DOHH2 (cell line): ENCODE measurements at regions not wholly inside any gene's neighbourhood (a gene's known extent, or its start where the extent isn't known, plus 50 kb on each side); places are given as distances from the start of the nearest gene placed in this dataset.

Source experiments
- H3F3A ChIP-seq: fragments of 200-600 bp; sonication (generic), shearing (Covaris generic); 2 replicates; pipeline ENCODE4 v1.6.0; 2016; ENCODE audit warnings: antibody characterized with exemption, mild to moderate bottlenecking; ENCODE audit not compliant: control insufficient read depth, insufficient read depth
- H3K27ac ChIP-seq: fragments of 200-600 bp; sonication (generic); 2 replicates; pipeline ENCODE4 v1.5.1; 2014; ENCODE audit warnings: low read depth, mild to moderate bottlenecking, low read length, moderate library complexity
- H3K27me3 ChIP-seq: fragments of 200-600 bp; sonication (generic); 2 replicates; pipeline ENCODE4 v1.6.1; 2014; ENCODE audit warnings: mild to moderate bottlenecking, low read length, mixed read lengths; ENCODE audit not compliant: control insufficient read depth
- H3K36me3 ChIP-seq: fragments of 200-600 bp; sonication (generic); 2 replicates; pipeline ENCODE4 v1.6.1; 2014; ENCODE audit warnings: mild to moderate bottlenecking, low read length, moderate library complexity, mixed read lengths; ENCODE audit not compliant: control insufficient read depth
- H3K4me1 ChIP-seq: fragments of 200-600 bp; sonication (generic); 2 replicates; pipeline ENCODE4 v1.6.1; 2014; ENCODE audit warnings: mild to moderate bottlenecking, low read length, mixed read lengths; ENCODE audit not compliant: control insufficient read depth
- H3K4me2 ChIP-seq: fragments of 200-600 bp; sonication (generic); 2 replicates; pipeline ENCODE4 v1.6.0; 2014; ENCODE audit warnings: mild to moderate bottlenecking, low read length, moderate library complexity
- H3K4me3 ChIP-seq: fragments of 200-600 bp; sonication (generic); 2 replicates; pipeline ENCODE4 v1.5.1; 2014; ENCODE audit warnings: mild to moderate bottlenecking, low read length, mixed read lengths
- H3K79me2 ChIP-seq: fragments of 200-600 bp; sonication (generic); 2 replicates; pipeline ENCODE4 v1.6.1; 2014; ENCODE audit warnings: mild to moderate bottlenecking, low read length, mixed read lengths; ENCODE audit not compliant: control insufficient read depth
- H3K9me2 ChIP-seq: fragments of 200-600 bp; sonication (generic); replicated peaks from 2 replicates; pipeline ENCODE4 v1.6.1; 2014; ENCODE audit warnings: mild to moderate bottlenecking, low read length, mixed read lengths; ENCODE audit not compliant: control insufficient read depth
- H3K9me3 ChIP-seq: fragments of 200-600 bp; sonication (generic); 2 replicates; pipeline ENCODE4 v1.6.1; 2014; ENCODE audit warnings: antibody characterized with exemption, low read length, mixed read lengths; ENCODE audit not compliant: control insufficient read depth, insufficient read depth
- H4K20me1 ChIP-seq: fragments of 200-600 bp; sonication (generic); 2 replicates; pipeline ENCODE4 v1.6.0; 2014; ENCODE audit warnings: low read depth, mild to moderate bottlenecking, antibody characterized with exemption, low read length, moderate library complexity; ENCODE audit not compliant: control insufficient read depth, insufficient read depth
- EZH2phosphoT487 ChIP-seq: fragments of 200-600 bp; sonication (generic); IDR thresholded peaks from 2 replicates; pipeline ENCODE4 v1.6.1; 2017; ENCODE audit warnings: borderline replicate concordance, mild to moderate bottlenecking, antibody characterized with exemption, low read length, moderate library complexity, mixed read lengths
- TF ChIP-seq, protein P1 (sequence below): fragments of 200-600 bp; sonication (generic); IDR thresholded peaks from one replicate; pipeline ENCODE4 v1.5.1; 2014; ENCODE audit warnings: antibody characterized with exemption, mild to moderate bottlenecking, low read depth, low read length; ENCODE audit not compliant: poor library complexity, severe bottlenecking

DNA sequence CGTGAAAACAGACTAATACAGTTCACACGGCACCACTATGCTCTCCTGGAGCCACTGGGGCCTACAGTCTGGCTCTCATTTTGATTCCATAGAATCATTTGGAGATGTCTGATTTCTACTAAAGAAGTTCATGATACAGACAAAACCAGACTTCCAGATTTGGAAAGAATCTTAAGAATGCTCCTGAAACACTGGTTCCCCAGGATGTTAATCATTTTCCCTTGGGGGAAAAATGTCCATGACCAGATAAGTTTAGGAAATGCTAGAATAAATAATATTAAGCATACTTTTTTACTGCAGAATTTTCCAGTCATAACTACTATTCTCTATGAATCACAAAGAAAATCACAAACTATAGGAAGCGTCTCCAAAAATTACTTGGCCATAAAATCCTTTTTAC is 63.0 kb upstream of the RGS7 start:
- Histone ChIP-seq H3K36me3 (no peaks in the 10 kb centered on the region), H3K4me2 (no peak overlapping the region)

DNA sequence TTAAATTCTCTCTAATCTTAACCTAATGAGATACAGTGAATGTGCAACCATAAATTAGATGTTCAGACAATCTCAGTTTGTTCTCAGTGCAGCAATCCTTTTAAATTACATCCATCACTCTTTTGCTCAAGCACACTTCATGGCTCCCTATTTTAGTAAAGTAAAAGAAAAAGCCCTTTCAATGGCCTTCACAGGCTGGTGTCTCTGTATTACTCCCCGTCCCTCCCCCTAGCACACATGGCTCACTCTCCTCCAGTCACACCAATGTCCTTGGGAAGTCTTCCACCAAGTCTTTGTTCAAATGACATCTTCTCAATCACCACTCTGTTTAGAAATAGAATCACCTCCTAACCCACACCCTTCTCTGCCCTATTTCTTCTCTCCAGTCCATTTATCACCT is 60.3 kb upstream of the RGS7 start:
- H3K79me2 ChIP-seq, result no peaks in the 10 kb centered on the region
- no peaks in the 10 kb centered on the region for H3F3A ChIP-seq
- H3K9me2 ChIP-seq, result no peaks in the 10 kb centered on the region
- H4K20me1 ChIP-seq, result no peaks in the 10 kb centered on the region
- no peaks in the 10 kb centered on the region for H3K9me3 ChIP-seq
- TF ChIP-seq, protein P1, sequence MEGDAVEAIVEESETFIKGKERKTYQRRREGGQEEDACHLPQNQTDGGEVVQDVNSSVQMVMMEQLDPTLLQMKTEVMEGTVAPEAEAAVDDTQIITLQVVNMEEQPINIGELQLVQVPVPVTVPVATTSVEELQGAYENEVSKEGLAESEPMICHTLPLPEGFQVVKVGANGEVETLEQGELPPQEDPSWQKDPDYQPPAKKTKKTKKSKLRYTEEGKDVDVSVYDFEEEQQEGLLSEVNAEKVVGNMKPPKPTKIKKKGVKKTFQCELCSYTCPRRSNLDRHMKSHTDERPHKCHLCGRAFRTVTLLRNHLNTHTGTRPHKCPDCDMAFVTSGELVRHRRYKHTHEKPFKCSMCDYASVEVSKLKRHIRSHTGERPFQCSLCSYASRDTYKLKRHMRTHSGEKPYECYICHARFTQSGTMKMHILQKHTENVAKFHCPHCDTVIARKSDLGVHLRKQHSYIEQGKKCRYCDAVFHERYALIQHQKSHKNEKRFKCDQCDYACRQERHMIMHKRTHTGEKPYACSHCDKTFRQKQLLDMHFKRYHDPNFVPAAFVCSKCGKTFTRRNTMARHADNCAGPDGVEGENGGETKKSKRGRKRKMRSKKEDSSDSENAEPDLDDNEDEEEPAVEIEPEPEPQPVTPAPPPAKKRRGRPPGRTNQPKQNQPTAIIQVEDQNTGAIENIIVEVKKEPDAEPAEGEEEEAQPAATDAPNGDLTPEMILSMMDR, result no peak
- no peak for TF ChIP-seq EZH2phosphoT487
- H3K27ac ChIP-seq, result no peak overlapping the region
- H3K4me3 ChIP-seq, result no peak overlapping the region
- no peak overlapping the region for H3K4me2 ChIP-seq
- peaks cover 6% of the 10 kb centered on the region for H3K27me3 ChIP-seq
- H3K36me3 ChIP-seq, result no peaks in the 10 kb centered on the region
- H3K4me1 ChIP-seq, result no peaks in the 10 kb centered on the region

More for the DNA sequence above, 63.0 kb upstream of the RGS7 start:
- Histone ChIP-seq H3K9me2 (no peaks in the 10 kb centered on the region), H4K20me1 (no peaks in the 10 kb centered on the region), H3K27me3 (peaks cover 25% of the 10 kb centered on the region), H3K4me3 (no peak overlapping the region), H3F3A (no peaks in the 10 kb centered on the region), H3K9me3 (no peaks in the 10 kb centered on the region), H3K27ac (no peak overlapping the region), H3K4me1 (no peaks in the 10 kb centered on the region), H3K79me2 (no peaks in the 10 kb centered on the region)
- TF ChIP-seq EZH2phosphoT487, result no peak
- TF ChIP-seq, protein P1, result no peak

DNA sequence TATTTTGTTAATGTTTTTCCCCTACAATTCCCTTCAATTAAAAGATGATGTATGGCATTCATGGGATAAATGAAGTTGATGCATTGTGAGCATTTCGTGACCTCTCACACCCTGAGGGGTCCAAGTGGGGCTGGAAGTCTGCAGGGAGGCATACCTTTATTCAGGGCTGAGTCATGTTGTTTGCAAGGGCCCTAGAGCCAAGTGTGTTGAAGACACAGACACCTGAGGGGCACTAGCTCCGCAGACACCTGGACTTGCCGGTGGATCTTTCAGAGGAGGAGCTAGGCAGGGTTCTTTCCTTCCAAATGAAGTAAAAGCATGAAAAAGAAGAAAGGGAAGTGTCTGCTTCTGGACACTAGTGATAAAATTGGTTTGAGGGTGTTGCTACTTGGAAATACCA is 57.0 kb upstream of the RGS7 start:
- Histone ChIP-seq H3K4me2 (no peak overlapping the region), H3K27ac (no peak overlapping the region), H3K9me3 (no peaks in the 10 kb centered on the region), H3K4me1 (no peaks in the 10 kb centered on the region), H4K20me1 (no peaks in the 10 kb centered on the region), H3K79me2 (no peaks in the 10 kb centered on the region), H3K36me3 (no peaks in the 10 kb centered on the region), H3K27me3 (no peaks in the 10 kb centered on the region), H3K9me2 (no peaks in the 10 kb centered on the region), H3K4me3 (no peak overlapping the region), H3F3A (no peaks in the 10 kb centered on the region)
- TF ChIP-seq EZH2phosphoT487, result no peak
- TF ChIP-seq, protein P1, result no peak

DNA sequence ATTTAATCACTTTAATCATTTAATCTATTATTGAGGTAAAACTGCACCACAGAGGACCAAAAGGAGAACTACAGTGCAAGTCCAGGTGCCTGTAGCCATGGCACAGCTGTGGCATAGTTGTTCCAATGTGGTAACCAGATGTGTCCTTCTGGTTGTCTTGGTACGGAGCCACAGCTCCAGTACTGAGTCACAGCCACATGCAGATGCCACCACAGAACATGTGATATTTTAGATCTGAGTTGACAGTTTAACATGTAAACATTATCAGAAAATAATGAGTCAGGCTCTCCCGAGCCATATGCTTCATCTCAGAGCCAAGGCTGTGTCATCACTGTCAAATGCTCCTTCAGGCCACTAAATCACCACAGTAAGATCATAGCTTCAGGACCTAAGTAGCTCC is 56.4 kb upstream of the RGS7 start:
- no peaks in the 10 kb centered on the region for H3K36me3 ChIP-seq
- no peaks in the 10 kb centered on the region for H4K20me1 ChIP-seq
- no peak overlapping the region for H3K27ac ChIP-seq
- no peak overlapping the region for H3K4me2 ChIP-seq
- H3K9me2 ChIP-seq, result no peaks in the 10 kb centered on the region
- no peaks in the 10 kb centered on the region for H3K9me3 ChIP-seq
- no peak overlapping the region for H3K4me3 ChIP-seq
- H3K4me1 ChIP-seq, result no peaks in the 10 kb centered on the region
- TF ChIP-seq EZH2phosphoT487, result no peak
- TF ChIP-seq, protein P1, result no peak
- no peaks in the 10 kb centered on the region for H3F3A ChIP-seq
- H3K79me2 ChIP-seq, result no peaks in the 10 kb centered on the region
- no peaks in the 10 kb centered on the region for H3K27me3 ChIP-seq
